H1 (cell line): ENCODE measurements at regions not wholly inside any gene's neighbourhood (a gene's known extent, or its start where the extent isn't known, plus 50 kb on each side); places are given as distances from the start of the nearest gene placed in this dataset.

Source experiments
- BRCA1 ChIP-seq: IDR thresholded peaks from 2 replicates; pipeline ENCODE4 v1.6.1; 2012; ENCODE audit warnings: low read depth, low read length, improper control_type of control experiment
- JUN ChIP-seq: IDR thresholded peaks from 2 replicates; pipeline ENCODE4 v1.6.1; 2011; ENCODE audit warnings: low read depth, mild to moderate bottlenecking, improper control_type of control experiment, low read length
- PHF8 ChIP-seq: fragments of 200-600 bp; sonication (generic); conservative IDR thresholded peaks from 2 replicates; pipeline ENCODE4 v1.7.1; 2012; ENCODE audit warnings: low read depth, mild to moderate bottlenecking, inconsistent platforms, low read length, moderate library complexity
- POLR2AphosphoS5 ChIP-seq: IDR thresholded peaks from 2 replicates; pipeline ENCODE4 v1.6.1; 2011; ENCODE audit warnings: low read depth, low read length
- SP1 ChIP-seq: IDR thresholded peaks from 2 replicates; pipeline ENCODE4 v1.6.1; 2011; ENCODE audit warnings: low read depth, low read length
- YY1 ChIP-seq: IDR thresholded peaks from 2 replicates; pipeline ENCODE4 v1.6.1; 2011; ENCODE audit warnings: low read depth, mild to moderate bottlenecking, low read length

DNA sequence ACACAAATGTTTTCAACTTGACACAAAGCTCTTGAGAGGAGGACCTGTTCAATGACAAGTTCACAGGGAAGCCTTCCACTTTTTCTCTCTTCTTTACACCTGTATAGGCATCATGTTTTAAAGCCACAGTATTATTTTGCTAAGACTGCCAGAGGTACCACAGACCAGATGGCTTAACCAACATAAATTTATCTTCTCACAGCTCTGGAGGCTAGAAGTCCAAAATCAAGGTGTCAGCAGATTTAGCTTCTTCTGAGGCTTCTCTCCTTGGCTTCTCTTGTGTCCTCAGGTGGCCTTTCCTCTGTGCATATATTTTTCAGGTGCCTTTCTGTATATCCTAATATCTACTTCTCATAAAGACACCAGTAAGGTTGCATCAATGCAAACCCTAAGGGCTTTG lies 435.2 kb upstream of the GBE1 start (continued):
- TF ChIP-seq PHF8 (no peak), JUN (no peak), BRCA1 (no peak), POLR2AphosphoS5 (no peak), YY1 (no peak), SP1 (no peak)
